Neuron (in vitro differentiated cells): ENCODE measurements at regions not wholly inside any gene's neighbourhood (a gene's known extent, or its start where the extent isn't known, plus 50 kb on each side); places are given as distances from the start of the nearest gene placed in this dataset.

ENCODE experiments used
- H2AFZ ChIP-seq: one replicate; pipeline ENCODE4 v1.6.1; 2013; ENCODE audit warnings: low read depth, mild to moderate bottlenecking, inconsistent platforms, low read length, moderate library complexity
- H3K27me3 ChIP-seq: one replicate; pipeline ENCODE4 v1.6.1; 2013; ENCODE audit warnings: low read length; ENCODE audit not compliant: insufficient read depth
- H3K36me3 ChIP-seq: one replicate; pipeline ENCODE4 v1.6.1; 2013; ENCODE audit warnings: low read length; ENCODE audit not compliant: insufficient read depth
- H3K4me1 ChIP-seq: one replicate; pipeline ENCODE4 v1.6.1; 2013; ENCODE audit warnings: low read length; ENCODE audit not compliant: insufficient read depth
- H3K4me3 ChIP-seq: 2 replicates; pipeline ENCODE4 v1.5.1; 2013; ENCODE audit warnings: mild to moderate bottlenecking, low read length, moderate library complexity
- H3K9me3 ChIP-seq: one replicate; pipeline ENCODE4 v1.6.1; 2013; ENCODE audit warnings: low read length

DNA sequence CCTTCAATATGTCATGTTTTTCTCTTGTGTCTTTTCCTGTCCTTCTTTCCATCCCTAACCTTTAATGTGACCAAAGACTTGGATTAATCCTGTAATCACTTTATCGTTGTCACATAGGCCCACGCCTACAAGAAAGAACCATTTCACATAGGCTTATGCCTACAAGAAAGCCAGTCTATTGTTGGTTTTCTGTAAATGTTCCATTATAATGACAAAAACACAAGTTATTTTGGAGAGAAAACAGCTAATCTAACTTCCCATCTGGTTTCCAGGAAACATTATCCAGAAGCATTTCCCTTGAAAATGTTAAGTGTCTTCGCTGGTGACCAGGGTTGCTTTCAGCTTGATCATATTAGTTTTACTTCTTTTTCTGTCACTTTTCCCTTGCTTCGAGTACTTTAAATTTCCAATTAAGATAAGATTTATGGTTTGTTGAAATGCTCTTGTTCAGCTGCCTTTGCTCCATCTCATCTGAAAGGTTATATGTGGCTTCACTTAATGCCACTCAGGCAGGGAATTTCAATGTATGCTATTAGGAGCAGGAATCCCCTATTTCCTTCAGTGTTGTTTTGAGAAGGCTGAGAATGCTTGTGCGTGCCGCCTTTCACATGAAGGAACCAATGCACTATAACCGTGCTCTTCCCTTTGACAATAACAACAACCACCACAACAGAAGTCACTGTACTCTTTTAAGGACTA is 708.2 kb downstream of the EFNB2 start:
- no peaks in the 10 kb centered on the region for H3K27me3 ChIP-seq
- H3K4me1 ChIP-seq = no peaks in the 10 kb centered on the region
- H3K36me3 ChIP-seq = no peaks in the 10 kb centered on the region
- no peak overlapping the region for H3K4me3 ChIP-seq
- H3K9me3 ChIP-seq = no peaks in the 10 kb centered on the region
- no peak overlapping the region for H2AFZ ChIP-seq

DNA sequence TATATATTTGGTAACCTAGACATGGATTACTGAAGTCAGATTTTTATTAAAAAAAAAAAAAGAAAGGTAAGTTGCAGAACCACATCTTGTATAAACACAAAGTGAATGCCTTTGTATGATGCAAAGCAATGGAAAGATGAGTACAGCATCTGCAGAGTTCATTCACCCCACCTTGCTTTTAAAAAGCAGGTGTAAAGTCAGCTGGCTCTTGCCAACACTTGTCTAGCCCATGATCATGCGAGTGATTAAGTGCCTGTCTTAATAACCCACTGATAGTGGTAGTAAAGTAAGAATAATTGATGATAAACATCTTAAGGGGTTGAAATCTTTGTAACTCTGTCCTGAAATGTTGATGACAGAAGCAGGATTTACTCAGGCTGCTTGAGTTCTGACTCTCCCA is 710.4 kb downstream of the EFNB2 start:
- H3K4me3 ChIP-seq = no peak overlapping the region
- no peaks in the 10 kb centered on the region for H3K27me3 ChIP-seq
- no peaks in the 10 kb centered on the region for H3K9me3 ChIP-seq
- no peaks in the 10 kb centered on the region for H3K4me1 ChIP-seq
- H3K36me3 ChIP-seq = no peaks in the 10 kb centered on the region
- no peak overlapping the region for H2AFZ ChIP-seq

DNA sequence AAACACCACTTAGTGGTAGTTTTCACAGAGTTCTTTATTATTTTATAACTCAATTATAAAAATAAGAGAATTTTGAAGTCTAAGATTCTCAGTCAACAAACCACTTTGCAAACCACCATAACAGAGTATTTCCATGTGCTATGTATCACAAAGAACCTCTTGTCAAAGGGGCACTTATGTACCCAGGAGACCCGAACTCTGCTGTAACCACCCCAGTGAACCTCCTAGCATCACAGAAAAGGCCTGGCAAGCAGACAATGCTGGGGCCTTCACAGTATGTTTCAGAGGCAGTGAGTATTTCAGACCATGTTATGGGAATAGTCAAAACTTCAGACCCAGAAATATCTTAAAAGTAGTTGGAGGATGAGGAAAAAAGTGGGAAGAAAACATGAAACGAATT is 714.1 kb downstream of the EFNB2 start:
- Histone ChIP-seq H3K27me3 (no peaks in the 10 kb centered on the region), H3K4me1 (no peaks in the 10 kb centered on the region), H2AFZ (no peak overlapping the region), H3K9me3 (no peaks in the 10 kb centered on the region), H3K36me3 (no peaks in the 10 kb centered on the region), H3K4me3 (no peak overlapping the region)

DNA sequence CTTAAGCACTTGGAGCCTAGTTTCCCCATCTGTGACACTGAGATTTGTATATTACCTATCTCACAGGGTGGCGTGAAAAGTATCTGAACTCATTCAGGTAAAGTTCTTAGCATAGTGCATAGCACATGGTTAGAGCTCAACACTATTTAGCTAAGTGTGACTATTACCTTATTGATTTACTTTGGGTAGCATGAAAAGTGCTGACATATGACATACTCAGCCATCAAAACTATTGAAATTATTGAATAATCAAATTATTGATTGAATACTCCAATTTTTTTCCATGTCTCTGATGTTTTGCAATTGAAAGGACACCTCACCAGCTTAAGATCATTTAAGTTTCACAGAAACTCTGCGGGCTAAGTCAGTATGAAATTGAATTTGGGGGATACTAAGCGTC is 715.0 kb downstream of the EFNB2 start:
- H3K4me1 ChIP-seq = no peaks in the 10 kb centered on the region
- no peaks in the 10 kb centered on the region for H3K27me3 ChIP-seq
- H3K4me3 ChIP-seq = no peak overlapping the region
- H3K9me3 ChIP-seq = no peaks in the 10 kb centered on the region
- H2AFZ ChIP-seq = no peak overlapping the region
- no peaks in the 10 kb centered on the region for H3K36me3 ChIP-seq

DNA sequence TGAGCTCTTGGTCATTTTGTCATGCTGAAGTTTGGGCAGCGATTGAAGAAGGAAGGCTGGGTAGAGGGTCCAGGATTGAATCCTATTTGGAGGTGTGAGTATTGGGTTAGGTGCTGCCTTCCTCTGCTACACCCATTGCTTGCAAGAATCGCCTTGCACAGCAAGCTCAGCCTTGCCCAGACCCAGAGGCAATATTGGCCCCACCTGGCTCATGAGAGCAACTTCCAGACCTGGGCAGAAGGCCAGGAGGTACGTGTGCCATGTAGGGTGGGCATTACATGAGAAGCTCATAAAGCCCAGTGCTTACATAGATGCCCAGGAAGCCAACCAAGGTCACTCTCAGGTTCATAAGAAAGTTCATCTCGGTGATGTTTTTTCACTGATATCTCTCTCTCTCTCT is 718.0 kb downstream of the EFNB2 start:
- Histone ChIP-seq H3K27me3 (no peaks in the 10 kb centered on the region), H2AFZ (no peak overlapping the region), H3K4me3 (no peak overlapping the region), H3K4me1 (no peaks in the 10 kb centered on the region), H3K9me3 (no peaks in the 10 kb centered on the region), H3K36me3 (no peaks in the 10 kb centered on the region)

DNA sequence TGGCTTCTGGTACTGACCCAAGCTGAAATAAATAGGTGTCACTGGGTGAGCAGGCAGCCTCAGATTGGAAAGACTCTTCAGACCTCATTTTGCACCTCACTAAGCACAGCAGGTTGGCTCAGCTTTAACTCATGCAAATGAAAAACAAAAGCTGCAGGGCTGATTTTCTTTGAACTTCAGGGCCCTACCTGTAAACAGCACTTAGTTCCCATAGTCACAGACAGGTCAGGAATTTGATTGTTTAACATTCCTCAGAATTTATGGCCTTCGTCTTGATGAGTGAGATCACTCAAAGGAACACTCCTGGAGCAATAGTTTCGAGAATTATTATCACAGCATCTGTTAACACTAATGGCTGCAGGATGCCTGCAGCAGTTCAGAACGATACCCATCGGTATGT is 718.5 kb downstream of the EFNB2 start:
- Histone ChIP-seq H2AFZ (no peak overlapping the region), H3K4me1 (no peaks in the 10 kb centered on the region), H3K36me3 (no peaks in the 10 kb centered on the region), H3K9me3 (no peaks in the 10 kb centered on the region), H3K27me3 (no peaks in the 10 kb centered on the region), H3K4me3 (no peak overlapping the region)

DNA sequence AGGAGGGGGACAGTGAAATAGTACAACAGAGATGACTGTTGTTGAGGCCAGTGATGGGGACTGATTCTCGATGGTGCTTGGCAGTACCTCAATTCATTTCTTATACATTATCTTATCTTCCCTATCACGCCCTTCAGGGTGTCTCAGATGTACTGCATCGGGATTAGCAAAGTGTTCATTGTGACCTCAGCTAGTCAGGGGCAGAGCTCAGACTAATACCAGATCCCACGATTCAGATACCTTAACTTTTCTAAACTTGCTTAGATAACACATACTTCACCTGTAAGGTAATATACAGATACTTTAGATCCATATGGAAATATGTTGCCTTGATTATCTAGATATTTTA is 720.6 kb downstream of the EFNB2 start:
- H3K4me1 ChIP-seq = no peaks in the 10 kb centered on the region
- H3K27me3 ChIP-seq = no peaks in the 10 kb centered on the region
- no peak overlapping the region for H3K4me3 ChIP-seq
- H3K9me3 ChIP-seq = no peaks in the 10 kb centered on the region
- H2AFZ ChIP-seq = no peak overlapping the region
- H3K36me3 ChIP-seq = no peaks in the 10 kb centered on the region

DNA sequence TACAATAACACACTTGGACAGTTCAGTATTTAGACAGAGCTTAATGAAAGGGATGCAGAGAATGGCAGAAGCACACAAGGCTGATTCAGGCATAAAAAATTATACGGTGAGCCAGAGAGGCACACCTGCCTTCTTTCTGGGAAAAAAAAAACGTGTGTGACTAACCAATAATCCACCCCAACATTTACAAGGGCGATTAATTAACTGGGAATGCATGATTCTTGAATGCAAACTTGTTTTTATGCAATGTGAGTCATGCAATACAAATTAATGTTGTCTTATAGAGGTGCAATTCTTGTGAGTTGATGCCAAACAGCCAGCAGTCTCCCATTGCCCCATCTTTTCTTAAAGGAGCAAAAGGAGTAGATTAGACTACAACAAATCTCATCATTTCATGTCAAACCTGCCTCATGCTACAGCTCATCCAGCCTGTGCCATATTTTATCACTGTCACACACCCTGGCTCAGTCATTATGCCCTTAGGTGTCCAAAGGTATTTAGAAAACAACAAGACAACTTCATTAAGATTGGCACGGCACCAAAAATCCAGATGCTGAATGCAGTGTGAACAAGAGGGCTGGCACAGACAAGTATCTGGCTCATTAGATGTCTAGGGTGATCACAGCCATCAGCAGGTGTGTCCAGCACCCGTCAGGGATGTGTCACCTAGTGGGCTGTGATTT is 721.1 kb downstream of the EFNB2 start:
- Histone ChIP-seq H3K9me3 (no peaks in the 10 kb centered on the region), H3K4me1 (no peaks in the 10 kb centered on the region), H3K36me3 (no peaks in the 10 kb centered on the region), H2AFZ (no peak overlapping the region), H3K27me3 (no peaks in the 10 kb centered on the region), H3K4me3 (no peak overlapping the region)

DNA sequence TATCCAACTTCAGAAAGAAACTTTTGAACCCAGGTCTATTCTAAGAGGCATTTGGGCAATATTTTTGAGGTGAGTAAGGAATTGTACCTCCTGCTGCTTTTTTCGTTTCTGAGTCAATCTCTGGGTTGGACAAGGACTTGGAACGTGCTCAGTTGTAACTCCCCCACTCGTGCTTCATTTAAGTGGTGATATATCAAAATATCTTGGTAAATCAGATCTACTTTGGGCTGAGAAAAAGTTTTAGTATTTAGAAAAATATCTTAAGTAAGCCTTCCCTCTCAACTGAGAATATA is 728.9 kb downstream of the EFNB2 start:
- no peak overlapping the region for H3K4me3 ChIP-seq
- no peak overlapping the region for H2AFZ ChIP-seq
- no peaks in the 10 kb centered on the region for H3K4me1 ChIP-seq
- no peaks in the 10 kb centered on the region for H3K9me3 ChIP-seq
- H3K27me3 ChIP-seq = no peaks in the 10 kb centered on the region
- no peaks in the 10 kb centered on the region for H3K36me3 ChIP-seq

DNA sequence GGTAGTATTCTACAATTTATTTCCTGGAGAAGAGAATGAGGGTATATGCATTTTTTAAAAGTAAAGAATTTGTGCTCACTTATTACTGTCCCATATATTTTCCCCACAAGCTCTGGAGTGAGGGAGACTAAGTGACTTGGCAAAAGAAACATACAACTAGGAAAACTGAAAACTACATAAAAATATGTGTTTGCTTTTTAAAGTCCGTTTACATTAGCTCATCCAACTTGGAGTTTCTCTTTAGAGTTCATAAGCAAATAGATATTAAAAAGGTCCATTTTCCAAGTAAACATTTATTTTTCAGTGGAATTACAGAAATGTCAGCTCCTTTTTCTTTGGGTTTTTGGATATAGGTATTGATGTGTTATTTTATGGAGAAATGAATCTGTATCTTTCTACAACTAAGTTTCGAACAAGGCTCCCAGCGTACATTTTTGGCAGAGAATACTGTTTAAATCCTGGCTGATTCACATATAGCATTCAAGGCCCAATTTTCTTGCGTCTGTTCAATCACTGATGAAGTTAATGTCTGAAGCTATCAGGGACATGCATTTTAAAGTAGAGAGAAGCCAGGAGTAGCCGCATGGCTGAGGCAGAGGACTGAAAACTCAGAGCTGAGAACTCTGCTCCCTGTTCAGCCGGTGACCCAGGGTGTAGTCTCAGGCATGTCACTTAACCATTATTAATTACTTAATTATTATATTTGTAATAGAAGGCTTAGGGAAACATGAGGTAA is 729.4 kb downstream of the EFNB2 start:
- Histone ChIP-seq H3K4me1 (no peaks in the 10 kb centered on the region), H3K27me3 (no peaks in the 10 kb centered on the region), H2AFZ (no peak overlapping the region), H3K9me3 (no peaks in the 10 kb centered on the region), H3K36me3 (no peaks in the 10 kb centered on the region), H3K4me3 (no peak overlapping the region)

DNA sequence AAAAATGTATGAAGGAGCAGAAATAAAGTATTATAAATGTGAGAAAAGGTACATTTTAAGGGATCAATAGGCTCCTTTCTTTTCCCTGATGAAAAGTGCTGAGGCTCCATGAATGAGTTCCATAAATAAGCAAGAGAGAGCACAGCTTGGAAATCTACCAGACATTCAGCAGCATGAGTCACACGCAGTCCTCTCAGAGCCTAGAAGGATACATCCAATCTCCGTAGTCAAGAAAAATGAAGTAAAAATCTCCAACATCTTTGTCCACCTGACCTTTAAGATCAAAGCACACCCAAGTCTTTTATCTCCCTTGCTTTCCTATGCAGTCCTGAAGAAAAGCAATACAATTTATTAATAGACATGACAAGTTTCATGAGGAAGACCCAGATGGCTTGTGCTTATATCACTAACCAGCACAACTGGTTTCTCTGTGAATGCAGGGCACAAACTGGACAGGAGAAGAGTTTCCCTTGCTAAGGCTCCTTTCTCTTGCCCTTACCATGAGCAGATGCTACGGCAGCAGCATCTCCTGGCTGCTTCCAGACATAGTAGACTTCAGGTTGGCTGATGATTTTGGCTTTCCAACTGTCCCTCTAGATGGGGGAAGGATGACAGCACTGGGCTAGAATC is 730.8 kb downstream of the EFNB2 start:
- no peaks in the 10 kb centered on the region for H3K27me3 ChIP-seq
- no peak overlapping the region for H3K4me3 ChIP-seq
- H3K36me3 ChIP-seq = no peaks in the 10 kb centered on the region
- no peaks in the 10 kb centered on the region for H3K9me3 ChIP-seq
- no peaks in the 10 kb centered on the region for H3K4me1 ChIP-seq
- no peak overlapping the region for H2AFZ ChIP-seq

DNA sequence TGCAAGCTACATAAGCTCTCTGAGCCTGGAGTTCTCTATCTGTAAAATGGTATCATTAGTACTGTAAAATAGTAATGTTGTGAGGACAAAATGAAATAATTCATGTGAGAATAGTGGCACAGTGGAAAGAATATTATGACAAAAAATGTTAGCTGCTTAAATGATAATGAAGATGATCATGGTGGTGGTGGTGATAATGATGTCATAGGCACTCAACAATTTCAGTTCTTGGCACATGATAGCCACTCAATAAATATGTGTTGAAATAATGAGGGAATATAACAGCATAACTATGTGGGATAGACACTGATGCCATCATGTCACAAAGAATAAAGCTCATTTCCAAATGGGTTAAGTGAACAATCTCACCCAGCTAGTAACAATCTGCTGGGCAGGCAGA is 736.3 kb downstream of the EFNB2 start:
- H3K4me1 ChIP-seq = no peaks in the 10 kb centered on the region
- no peaks in the 10 kb centered on the region for H3K27me3 ChIP-seq
- H2AFZ ChIP-seq = no peak overlapping the region
- no peak overlapping the region for H3K4me3 ChIP-seq
- no peaks in the 10 kb centered on the region for H3K9me3 ChIP-seq
- no peaks in the 10 kb centered on the region for H3K36me3 ChIP-seq

DNA sequence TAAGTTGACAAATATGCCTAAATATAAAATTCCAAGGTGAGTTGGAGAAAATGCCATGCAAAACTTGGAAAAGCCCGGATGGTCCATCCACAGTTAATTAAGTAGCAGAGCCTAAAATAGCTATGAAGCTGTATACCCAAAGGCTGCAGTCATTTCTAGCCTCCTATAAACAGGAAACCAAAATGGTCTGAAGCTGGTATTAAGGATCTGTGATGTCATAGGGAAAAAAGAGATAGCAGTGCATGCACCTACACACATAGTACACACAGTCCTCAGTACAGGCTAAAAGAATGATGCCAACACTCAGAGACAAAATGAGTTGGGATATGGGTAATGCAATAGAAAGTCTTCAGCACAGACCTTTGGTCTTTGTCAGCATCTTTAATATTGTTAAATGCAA is 736.9 kb downstream of the EFNB2 start:
- H3K27me3 ChIP-seq = no peaks in the 10 kb centered on the region
- no peaks in the 10 kb centered on the region for H3K9me3 ChIP-seq
- no peak overlapping the region for H2AFZ ChIP-seq
- H3K36me3 ChIP-seq = no peaks in the 10 kb centered on the region
- no peak overlapping the region for H3K4me3 ChIP-seq
- H3K4me1 ChIP-seq = no peaks in the 10 kb centered on the region
